Stimulated activated memory B cell treated with anti-CD40 and anti-IgM and Interleukin-4, amounts not matched to agents 10 μg/mL and 1 μg/mL and 100 μg/mL, for 72 hours (primary cell): ENCODE measurements at regions not wholly inside any gene's neighbourhood (a gene's known extent, or its start where the extent isn't known, plus 50 kb on each side); places are given as distances from the start of the nearest gene placed in this dataset.

Experiments used
- ATAC-seq: fragments of 150-1000 bp; cut with Tn5 transposase; 2 replicates; pipeline ENCODE4 v1.10.0; 2021
- H3K27ac Mint-ChIP-seq: one replicate; pipeline ENCODE4 v1.8.0; 2022; ENCODE audit warnings: mild to moderate bottlenecking, mixed read lengths
- H3K27me3 Mint-ChIP-seq: one replicate; pipeline ENCODE4 v1.8.0; 2022; ENCODE audit warnings: mixed read lengths
- H3K36me3 Mint-ChIP-seq: one replicate; pipeline ENCODE4 v1.8.0; 2022; ENCODE audit warnings: mixed read lengths
- H3K4me1 Mint-ChIP-seq: one replicate; pipeline ENCODE4 v1.8.0; 2022; ENCODE audit warnings: mixed read lengths
- H3K4me3 Mint-ChIP-seq: one replicate; pipeline ENCODE4 v1.8.0; 2022; ENCODE audit warnings: mild to moderate bottlenecking, moderate library complexity, mixed read lengths
- H3K9me3 Mint-ChIP-seq: one replicate; pipeline ENCODE4 v1.8.0; 2022; ENCODE audit warnings: mixed read lengths

DNA sequence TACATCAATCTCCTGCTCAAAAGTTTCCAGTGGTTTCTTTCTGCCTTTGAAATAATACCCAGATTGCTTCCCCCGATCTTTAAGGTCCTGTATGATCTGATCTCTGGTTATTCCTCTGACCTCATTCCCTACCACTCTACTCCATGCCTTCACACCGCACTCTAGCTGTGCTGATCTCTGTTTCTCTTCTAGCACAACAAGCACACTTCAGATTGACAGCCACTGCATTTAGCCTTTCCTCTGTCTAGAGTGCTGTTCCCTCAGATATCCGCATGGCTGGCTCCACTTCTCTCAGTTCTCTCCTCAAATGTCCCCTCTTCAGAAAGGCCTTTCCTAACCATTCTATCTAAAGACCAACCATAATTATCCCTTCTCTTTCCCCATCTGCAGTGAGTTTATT, 370.4 kb upstream of the FGF13 start:
- H3K36me3 Mint-ChIP-seq = no peaks in the 10 kb centered on the region
- no peaks in the 10 kb centered on the region for H3K9me3 Mint-ChIP-seq
- ATAC-seq = no peak
- no peaks in the 10 kb centered on the region for H3K4me1 Mint-ChIP-seq
- no peaks in the 10 kb centered on the region for H3K27me3 Mint-ChIP-seq
- no peak overlapping the region for H3K4me3 Mint-ChIP-seq
- H3K27ac Mint-ChIP-seq = no peak overlapping the region

DNA sequence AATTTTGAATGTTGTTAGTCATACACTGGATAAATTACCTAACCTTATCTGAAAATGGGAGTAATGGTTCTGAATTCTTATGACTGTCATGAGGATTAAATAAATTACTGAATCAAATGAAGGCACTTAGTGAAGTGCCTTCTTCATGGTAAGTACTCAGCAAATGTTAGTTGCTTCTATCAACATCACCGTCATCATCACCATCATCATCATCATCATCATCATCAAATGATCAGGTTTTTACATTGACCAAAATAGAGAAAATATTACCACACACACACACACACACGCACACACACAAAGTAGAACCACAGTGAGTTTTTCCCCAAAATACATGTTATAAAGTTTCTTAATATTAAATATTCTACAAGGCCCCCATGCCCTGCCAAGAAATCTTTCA, 368.3 kb upstream of the FGF13 start:
- H3K36me3 Mint-ChIP-seq = no peaks in the 10 kb centered on the region
- H3K4me3 Mint-ChIP-seq = no peak overlapping the region

DNA sequence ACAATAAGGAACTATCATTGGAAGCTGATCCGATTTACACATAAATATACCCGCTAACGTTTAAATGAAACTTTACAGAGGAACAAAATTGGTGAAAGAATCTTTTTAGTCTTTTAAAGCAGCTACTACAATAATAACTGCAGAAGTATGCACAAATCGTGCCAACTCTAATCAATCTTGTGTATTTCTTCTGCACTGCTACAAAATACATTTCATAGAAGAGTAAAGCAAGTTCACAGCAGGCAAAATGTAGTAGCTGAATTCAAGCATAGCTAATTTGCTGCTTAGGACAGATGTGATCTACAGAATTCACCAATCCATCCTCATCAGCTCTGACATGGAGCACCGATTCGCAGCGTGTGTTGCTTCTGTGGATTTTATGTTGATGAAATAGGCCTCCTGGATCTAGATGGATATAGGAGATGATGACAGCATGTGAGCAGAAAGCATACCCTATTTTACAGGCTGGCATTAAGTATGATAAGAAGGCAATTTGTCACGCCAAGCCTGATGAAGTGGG, 367.3 kb upstream of the FGF13 start:
- Mint-ChIP-seq H3K27ac (no peak overlapping the region), H3K9me3 (peaks cover 2% of the 10 kb centered on the region), H3K4me1 (no peaks in the 10 kb centered on the region), H3K36me3 (no peaks in the 10 kb centered on the region), H3K4me3 (no peak overlapping the region), H3K27me3 (no peaks in the 10 kb centered on the region)
- no peak for ATAC-seq

More for the DNA sequence above, 368.3 kb upstream of the FGF13 start:
- Mint-ChIP-seq H3K27me3 (no peaks in the 10 kb centered on the region), H3K4me1 (no peaks in the 10 kb centered on the region), H3K9me3 (peaks cover 2% of the 10 kb centered on the region), H3K27ac (no peak overlapping the region)
- ATAC-seq = no peak

DNA sequence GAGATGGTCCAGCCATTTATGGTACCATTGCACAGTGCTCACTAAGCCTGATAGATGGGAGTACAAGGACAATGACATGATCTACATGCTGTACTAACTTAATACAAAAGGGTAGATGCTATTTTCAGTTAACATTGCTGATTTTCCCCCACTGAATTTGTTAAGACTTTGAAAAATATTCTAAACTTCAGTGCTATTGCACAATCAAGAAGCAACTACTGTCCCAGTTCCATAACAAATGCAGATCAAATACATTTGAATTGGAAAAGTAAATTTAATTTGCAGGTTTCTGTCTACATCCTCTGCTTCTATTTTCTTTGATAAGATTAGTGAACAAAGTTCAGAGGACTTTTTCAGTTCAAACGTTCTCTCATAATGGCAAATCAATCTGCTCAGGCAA, 366.8 kb upstream of the FGF13 start:
- Mint-ChIP-seq H3K27me3 (no peaks in the 10 kb centered on the region), H3K4me3 (no peak overlapping the region), H3K27ac (no peak overlapping the region), H3K4me1 (no peaks in the 10 kb centered on the region), H3K36me3 (no peaks in the 10 kb centered on the region), H3K9me3 (peaks cover 2% of the 10 kb centered on the region)
- no peak for ATAC-seq

DNA sequence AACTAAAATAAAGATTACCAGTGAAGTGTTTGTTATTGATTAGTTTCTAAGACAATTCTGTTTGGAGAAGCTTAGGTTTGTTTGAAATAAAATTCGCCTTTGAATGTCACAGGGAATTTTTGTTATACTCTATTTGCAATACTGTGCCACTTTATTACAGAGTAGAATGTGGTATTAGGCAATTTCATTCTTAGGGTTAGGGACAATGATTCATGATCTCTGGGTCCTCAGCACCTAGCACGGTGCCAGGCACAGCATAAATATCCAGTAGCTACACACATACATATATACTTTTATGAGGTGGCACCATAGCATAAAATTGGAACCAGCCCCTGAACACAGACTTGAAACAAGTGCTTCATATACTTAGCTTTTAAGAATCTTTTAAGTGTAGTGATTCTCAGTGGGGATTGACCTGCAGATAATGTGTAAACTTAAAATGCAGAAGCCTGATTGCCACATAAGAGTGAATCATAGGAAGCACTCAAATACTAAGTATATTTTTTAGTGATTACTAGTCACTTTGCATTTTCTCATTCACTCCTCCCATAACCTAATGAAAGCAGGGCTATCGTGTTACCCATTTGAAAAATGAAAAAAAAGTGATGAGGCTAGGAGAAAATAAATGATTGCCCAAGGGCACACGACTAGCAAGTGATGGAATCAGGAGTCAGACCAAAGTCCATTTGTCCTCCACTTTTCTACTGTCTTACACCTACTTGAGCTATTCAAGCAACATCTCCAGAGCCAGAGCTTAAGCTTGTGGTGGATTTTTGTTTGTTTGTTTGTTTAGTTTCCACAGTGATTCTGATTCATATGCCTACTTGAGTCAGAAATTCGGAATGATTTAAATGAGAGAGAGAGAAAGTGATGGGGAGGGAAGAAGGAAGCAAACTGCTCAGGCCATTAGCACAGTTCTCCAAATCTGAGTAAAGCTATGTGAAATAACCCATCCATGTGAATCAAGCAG, 366.0 kb upstream of the FGF13 start:
- Mint-ChIP-seq H3K4me1 (no peaks in the 10 kb centered on the region), H3K36me3 (no peaks in the 10 kb centered on the region), H3K4me3 (no peak overlapping the region), H3K27me3 (no peaks in the 10 kb centered on the region), H3K27ac (no peak overlapping the region), H3K9me3 (peaks cover 2% of the 10 kb centered on the region)
- no peak for ATAC-seq

DNA sequence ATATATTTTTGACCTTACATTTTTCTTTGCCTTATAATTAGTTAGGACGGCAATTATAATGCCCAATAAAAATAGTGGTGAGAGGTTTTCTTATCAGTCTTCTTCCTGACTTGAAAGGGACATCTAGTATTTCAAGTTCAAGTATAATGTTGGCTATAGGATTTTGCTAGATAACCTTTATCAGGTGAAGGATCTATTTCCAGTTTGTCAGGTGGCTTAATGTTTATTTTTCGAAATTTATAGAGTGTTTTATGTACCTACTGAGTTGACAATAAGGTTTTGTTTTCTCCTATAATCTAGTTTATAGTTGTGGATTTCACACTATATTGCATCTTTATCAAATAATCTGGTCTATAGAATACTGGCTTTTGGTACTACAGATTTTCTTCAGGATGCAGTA, 351.8 kb upstream of the FGF13 start:
- H3K4me3 Mint-ChIP-seq = no peak overlapping the region
- no peaks in the 10 kb centered on the region for H3K4me1 Mint-ChIP-seq
- ATAC-seq = no peak
- no peaks in the 10 kb centered on the region for H3K9me3 Mint-ChIP-seq
- H3K27me3 Mint-ChIP-seq = no peaks in the 10 kb centered on the region
- H3K36me3 Mint-ChIP-seq = no peaks in the 10 kb centered on the region
- H3K27ac Mint-ChIP-seq = no peak overlapping the region

DNA sequence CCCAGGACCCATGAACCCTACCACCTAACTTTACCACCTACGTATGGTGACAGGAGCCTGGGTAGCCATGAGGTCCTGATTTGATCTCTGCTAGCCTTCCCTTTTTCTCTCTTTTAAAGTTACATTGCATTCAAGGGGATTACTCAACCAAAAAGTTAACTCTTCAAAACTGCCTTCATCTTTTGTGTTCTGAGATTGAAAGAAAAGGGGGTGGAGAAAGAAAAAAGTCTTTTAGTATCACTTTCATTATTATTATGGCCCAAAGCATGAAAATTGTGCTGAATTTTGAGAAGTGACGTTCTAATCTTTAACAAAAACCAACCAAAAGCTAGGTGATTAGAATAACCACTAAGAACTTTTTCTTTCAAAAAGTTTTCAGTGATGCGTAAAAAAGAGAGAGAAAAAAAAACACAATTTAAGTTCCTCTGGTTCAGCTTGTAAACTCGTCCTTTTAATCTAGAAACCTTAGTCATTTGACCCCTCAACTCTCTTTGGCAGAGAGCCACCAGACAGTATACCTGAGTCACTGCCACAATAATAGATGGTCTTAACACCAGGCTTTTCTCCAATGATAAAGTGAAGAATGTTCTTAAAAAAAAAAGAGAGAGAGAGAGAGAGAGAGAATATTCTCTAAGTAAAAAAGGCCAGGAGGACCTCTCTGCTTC, 347.4 kb upstream of the FGF13 start:
- Mint-ChIP-seq H3K4me3 (no peak overlapping the region), H3K36me3 (no peaks in the 10 kb centered on the region), H3K9me3 (no peaks in the 10 kb centered on the region), H3K27me3 (no peaks in the 10 kb centered on the region), H3K4me1 (no peaks in the 10 kb centered on the region), H3K27ac (no peak overlapping the region)
- no peak for ATAC-seq

DNA sequence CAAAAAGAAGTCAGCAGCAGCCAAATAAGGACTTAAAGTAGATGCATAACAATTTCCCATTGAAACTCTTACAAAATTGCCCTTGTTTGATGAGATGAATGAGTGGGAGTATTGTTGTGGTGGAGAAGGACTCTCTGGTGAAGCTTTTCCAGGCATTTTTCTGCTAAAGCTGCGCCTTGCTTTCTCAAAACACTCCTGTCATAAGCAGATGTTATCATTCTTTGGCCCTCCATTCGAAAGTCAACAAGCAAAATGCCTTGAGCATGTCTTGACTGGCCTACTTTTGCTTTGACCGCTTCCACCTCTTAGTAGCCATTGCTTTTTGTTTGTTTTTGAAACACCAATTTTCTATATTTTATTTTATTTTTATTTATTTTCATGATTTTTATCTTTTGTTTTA, 340.9 kb upstream of the FGF13 start:
- Mint-ChIP-seq H3K36me3 (no peaks in the 10 kb centered on the region), H3K4me1 (no peaks in the 10 kb centered on the region), H3K4me3 (no peak overlapping the region), H3K27me3 (no peaks in the 10 kb centered on the region), H3K27ac (no peak overlapping the region), H3K9me3 (no peaks in the 10 kb centered on the region)
- ATAC-seq = no peak

DNA sequence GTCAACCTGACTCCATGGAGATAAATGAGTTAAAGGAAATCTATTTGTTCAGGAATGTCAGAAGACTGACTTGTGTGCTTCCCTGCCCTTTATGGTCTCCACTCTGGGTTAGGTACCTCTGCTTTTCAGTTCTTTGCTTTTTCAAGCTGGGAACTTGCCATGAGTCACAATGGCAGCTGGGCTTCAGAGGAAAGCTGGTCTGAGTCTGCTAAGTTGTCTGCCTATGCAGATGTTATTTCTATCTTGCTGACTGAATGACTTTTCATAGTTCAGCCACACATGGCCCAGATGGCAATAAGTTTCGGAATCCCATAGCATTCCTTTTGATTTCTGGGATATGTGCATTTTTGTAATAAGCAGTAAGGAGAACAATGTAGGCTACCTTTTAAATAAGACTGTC, 337.9 kb upstream of the FGF13 start:
- H3K27ac Mint-ChIP-seq = no peak overlapping the region
- peaks cover 5% of the 10 kb centered on the region for H3K9me3 Mint-ChIP-seq
- H3K4me1 Mint-ChIP-seq = no peaks in the 10 kb centered on the region
- no peak for ATAC-seq
- no peak overlapping the region for H3K4me3 Mint-ChIP-seq
- H3K27me3 Mint-ChIP-seq = no peaks in the 10 kb centered on the region
- H3K36me3 Mint-ChIP-seq = no peaks in the 10 kb centered on the region

DNA sequence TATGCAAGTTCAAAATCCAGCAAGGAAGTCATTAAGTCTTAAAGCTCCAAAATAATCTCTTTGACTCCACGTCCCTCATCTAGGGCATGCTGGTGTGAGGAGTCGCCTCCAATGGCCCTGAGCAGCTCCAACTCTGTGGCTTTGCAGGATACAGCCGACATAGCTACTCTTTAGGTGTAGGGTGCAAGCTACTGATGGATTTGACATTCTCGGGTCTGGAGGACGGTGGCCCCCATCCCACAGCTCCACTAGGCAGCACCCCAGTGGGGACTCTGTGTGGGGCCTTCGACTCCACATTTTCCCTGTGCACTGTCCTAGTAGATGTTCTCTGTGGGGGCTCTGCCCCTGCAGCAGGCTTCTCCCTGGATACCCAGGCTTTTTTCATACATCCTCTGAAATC, 333.2 kb upstream of the FGF13 start:
- Mint-ChIP-seq H3K4me1 (no peaks in the 10 kb centered on the region), H3K27ac (no peak overlapping the region), H3K4me3 (no peak overlapping the region), H3K27me3 (no peaks in the 10 kb centered on the region), H3K9me3 (peaks cover 5% of the 10 kb centered on the region), H3K36me3 (no peaks in the 10 kb centered on the region)
- ATAC-seq = no peak

DNA sequence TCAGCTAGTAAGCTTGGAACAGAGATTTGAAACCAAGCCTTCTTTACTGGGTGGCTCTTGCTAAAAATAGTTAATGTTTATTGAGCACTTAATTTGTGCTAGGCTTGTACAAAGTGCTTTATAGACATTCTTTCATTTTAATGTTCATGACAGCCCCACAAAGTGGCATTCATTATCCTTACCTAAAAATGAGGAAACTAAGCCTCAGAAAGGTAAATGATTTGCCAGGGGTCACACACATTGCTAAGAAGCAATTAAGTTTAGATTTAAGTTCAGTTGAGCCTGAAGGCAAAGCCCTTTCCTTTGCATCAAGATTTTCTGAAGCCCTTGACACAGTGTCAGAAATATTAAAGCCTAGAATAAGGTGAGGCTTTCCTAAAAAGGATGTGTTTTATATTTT, 327.5 kb upstream of the FGF13 start:
- no peak overlapping the region for H3K27ac Mint-ChIP-seq
- no peaks in the 10 kb centered on the region for H3K9me3 Mint-ChIP-seq
- ATAC-seq = no peak
- no peaks in the 10 kb centered on the region for H3K4me1 Mint-ChIP-seq
- H3K27me3 Mint-ChIP-seq = no peaks in the 10 kb centered on the region
- H3K4me3 Mint-ChIP-seq = no peak overlapping the region
- H3K36me3 Mint-ChIP-seq = no peaks in the 10 kb centered on the region

DNA sequence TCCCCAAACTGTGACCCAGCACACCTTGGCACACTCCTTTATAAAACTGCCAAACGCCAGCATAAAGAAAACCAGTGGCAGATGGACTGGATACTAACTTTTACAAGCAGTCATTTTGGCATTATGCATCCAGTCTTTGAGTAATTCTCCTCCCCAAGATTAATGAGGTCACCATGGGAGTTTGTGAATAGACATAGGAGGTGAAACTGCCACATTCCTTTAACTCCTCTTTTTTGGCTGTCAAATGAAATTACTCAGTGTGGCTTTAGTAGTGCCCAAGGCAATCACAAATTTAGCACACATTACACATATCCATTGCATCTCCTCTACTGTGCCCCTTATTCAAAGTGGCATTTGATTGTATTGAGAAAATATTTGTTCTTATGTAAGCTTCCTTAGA, 315.3 kb upstream of the FGF13 start:
- Mint-ChIP-seq H3K4me1 (no peaks in the 10 kb centered on the region), H3K27ac (no peak overlapping the region)

DNA sequence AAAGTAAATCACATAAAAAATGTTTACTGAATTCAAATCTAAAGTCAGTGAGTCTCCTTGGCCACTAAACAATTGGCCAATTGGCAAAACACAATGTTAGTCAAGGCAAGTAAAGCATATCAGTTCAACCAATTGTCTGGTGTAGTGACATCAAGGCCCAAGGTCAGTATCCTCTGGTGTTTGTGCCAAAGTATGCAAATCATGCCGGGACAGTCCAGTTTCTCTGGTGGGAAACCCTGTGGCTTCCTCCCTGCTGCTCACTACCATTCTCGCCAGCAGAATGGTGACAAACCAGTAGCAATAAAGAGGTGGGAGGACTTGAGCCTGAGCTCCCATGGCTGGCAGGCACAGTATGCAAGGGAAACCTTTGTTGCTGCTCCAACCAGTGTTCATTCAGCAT, 314.9 kb upstream of the FGF13 start:
- Mint-ChIP-seq H3K4me1 (no peaks in the 10 kb centered on the region), H3K36me3 (no peaks in the 10 kb centered on the region), H3K27me3 (no peaks in the 10 kb centered on the region), H3K27ac (no peak overlapping the region), H3K9me3 (peaks cover 4% of the 10 kb centered on the region), H3K4me3 (no peak overlapping the region)
- no peak for ATAC-seq

More for the DNA sequence above, 315.3 kb upstream of the FGF13 start:
- H3K36me3 Mint-ChIP-seq = no peaks in the 10 kb centered on the region
- ATAC-seq = no peak
- no peak overlapping the region for H3K4me3 Mint-ChIP-seq
- H3K9me3 Mint-ChIP-seq = peaks cover 4% of the 10 kb centered on the region
- no peaks in the 10 kb centered on the region for H3K27me3 Mint-ChIP-seq

DNA sequence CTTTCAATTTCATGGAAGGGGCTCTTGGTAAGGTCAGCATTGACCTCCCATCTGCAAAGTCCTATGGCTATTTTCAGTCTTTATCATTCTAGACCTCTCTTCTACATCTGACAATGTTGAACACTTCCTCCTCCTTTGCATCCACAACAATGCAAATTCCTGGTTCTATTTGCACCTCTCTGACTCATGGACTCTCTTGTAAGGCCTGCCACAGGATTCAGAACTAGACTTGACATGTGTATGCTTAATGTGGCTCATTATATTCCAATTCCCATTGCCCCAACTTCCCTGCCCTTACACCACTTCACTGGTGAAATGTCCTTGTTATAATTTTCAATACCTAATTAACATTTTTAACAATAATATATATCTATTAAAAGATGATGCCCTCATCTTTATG, 314.3 kb upstream of the FGF13 start:
- H3K4me3 Mint-ChIP-seq = no peak overlapping the region
- no peaks in the 10 kb centered on the region for H3K36me3 Mint-ChIP-seq
- ATAC-seq = no peak
- peaks cover 4% of the 10 kb centered on the region for H3K9me3 Mint-ChIP-seq
- H3K27me3 Mint-ChIP-seq = no peaks in the 10 kb centered on the region
- H3K27ac Mint-ChIP-seq = no peak overlapping the region
- H3K4me1 Mint-ChIP-seq = no peaks in the 10 kb centered on the region

DNA sequence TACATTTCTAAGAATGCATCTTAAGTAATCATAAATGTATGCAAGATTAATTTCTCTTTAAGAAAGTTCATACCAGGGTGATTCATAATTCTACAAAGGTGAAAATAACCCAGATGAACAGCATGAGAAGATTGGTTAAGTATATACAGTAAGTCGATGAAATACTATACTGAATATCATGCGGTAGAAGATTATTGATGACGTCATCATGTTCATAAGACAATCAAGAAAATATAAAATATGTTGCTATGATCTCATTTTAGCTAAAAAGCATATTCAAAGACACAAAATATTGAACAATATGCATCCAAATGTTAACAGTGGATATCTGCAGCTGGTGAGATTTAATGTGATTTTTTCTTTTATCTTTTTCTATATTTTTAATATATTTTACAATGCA, 312.0 kb upstream of the FGF13 start:
- H3K9me3 Mint-ChIP-seq = peaks cover 3% of the 10 kb centered on the region
- no peaks in the 10 kb centered on the region for H3K4me1 Mint-ChIP-seq
- no peaks in the 10 kb centered on the region for H3K27me3 Mint-ChIP-seq
- H3K27ac Mint-ChIP-seq = no peak overlapping the region
- H3K4me3 Mint-ChIP-seq = no peak overlapping the region
- H3K36me3 Mint-ChIP-seq = no peaks in the 10 kb centered on the region
- ATAC-seq = no peak

DNA sequence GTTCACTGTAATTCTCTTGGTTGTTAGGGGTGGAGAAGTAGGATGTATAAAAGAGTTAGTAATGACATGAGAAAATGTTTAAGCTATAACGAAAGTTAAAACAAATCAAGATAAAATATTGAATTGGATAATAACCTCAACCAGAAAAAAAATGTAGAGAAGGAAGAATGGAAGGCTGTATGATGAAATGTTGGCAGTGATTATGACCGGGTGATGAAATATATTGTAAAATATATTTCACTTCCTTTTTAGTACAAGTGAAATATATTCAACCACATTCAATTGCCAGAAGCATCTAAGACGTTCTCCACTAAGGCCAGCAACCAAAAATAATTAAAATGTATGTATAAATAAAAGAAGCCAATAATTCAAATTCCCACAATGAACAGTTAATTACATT, 309.3 kb upstream of the FGF13 start:
- Mint-ChIP-seq H3K27me3 (no peaks in the 10 kb centered on the region), H3K9me3 (no peaks in the 10 kb centered on the region), H3K4me3 (no peak overlapping the region), H3K36me3 (no peaks in the 10 kb centered on the region), H3K4me1 (no peaks in the 10 kb centered on the region), H3K27ac (no peak overlapping the region)
- no peak for ATAC-seq
